Tibial nerve (tissue), 4 donors: ENCODE measurements at regions not wholly inside any gene's neighbourhood (a gene's known extent, or its start where the extent isn't known, plus 50 kb on each side); places are given as distances from the start of the nearest gene placed in this dataset.

Source experiments
- DNase-seq, 2 donors: peaks; one replicate each; pipeline ENCODE4 v3.0.0-alpha.2; 2019; ENCODE audit warnings: low spot score in 2 of 2
- H3K27ac ChIP-seq, 4 donors: fragments of 200-600 bp; sonication (generic) in 3 of 4; one replicate each; pipeline ENCODE4 v1.5.1; 2017 to 2019; ENCODE audit warnings: mild to moderate bottlenecking in 1 of 4
- H3K27me3 ChIP-seq, 2 donors: fragments of 200-600 bp; sonication (generic) in 1 of 2; one replicate each; pipeline versions ENCODE4 v1.5.1 to v1.6.0; 2017 to 2019
- H3K36me3 ChIP-seq, 3 donors: fragments of 200-600 bp; sonication (generic); one replicate each; pipeline ENCODE4 v1.5.1; 2018 to 2019
- H3K4me1 ChIP-seq, 4 donors: fragments of 200-600 bp; sonication (generic) in 3 of 4; one replicate each; pipeline ENCODE4 v1.5.1; 2017 to 2019
- H3K4me3 ChIP-seq, 4 donors: fragments of 200-600 bp; sonication (generic) in 3 of 4; one replicate each; pipeline ENCODE4 v1.5.1; 2017 to 2019; ENCODE audit warnings: mild to moderate bottlenecking in 1 of 4, moderate library complexity in 1 of 4
- H3K9me3 ChIP-seq, 4 donors: fragments of 200-600 bp; sonication (generic) in 3 of 4; one replicate each; pipeline ENCODE4 v1.5.1; 2017 to 2019
- CTCF ChIP-seq, 5 experiments: fragments of 200-600 bp in 3 of 5; fragments of 450-650 bp in 2 of 5; sonication (generic) in 3 of 5; IDR thresholded peaks; one replicate each; pipeline ENCODE4 v1.5.1; 2016 to 2019; ENCODE audit warnings: antibody characterized with exemption in 5 of 5, mild to moderate bottlenecking in 3 of 5, moderate library complexity in 2 of 5
- EP300 ChIP-seq, 2 donors: sonication (generic); formaldehyde crosslinking; IDR thresholded peaks; one replicate each; pipeline ENCODE4 v1.6.1; 2017; ENCODE audit warnings: antibody characterized with exemption in 2 of 2, mild to moderate bottlenecking in 1 of 2
- POLR2A ChIP-seq, 2 donors: fragments of 450-650 bp; IDR thresholded peaks; one replicate each; pipeline ENCODE4 v1.6.1; 2017; ENCODE audit warnings: antibody characterized with exemption in 2 of 2, mild to moderate bottlenecking in 2 of 2, moderate library complexity in 2 of 2
- WGBS, 2 donors: methylation state at CpG; one replicate each; pipeline ENCODE4 v1.1.5; 2018; 5-methylcytosine and 5-hydroxymethylcytosine counted together

GRCh38 chr1:73782901-73783300 lies 415.1 kb downstream of the LRRIQ3 start:
- Histone ChIP-seq H3K36me3 (no peaks in the 10 kb centered on the region), H3K9me3 (peaks cover 0 to 3% (median 0%) of the 10 kb centered on the region in 4 donors), H3K4me1 (no peaks in the 10 kb centered on the region), H3K27me3 (no peaks in the 10 kb centered on the region), H3K27ac (no peak overlapping the region), H3K4me3 (no peak overlapping the region)
- DNase-seq, result no peak
- no peak for TF ChIP-seq EP300 (IDR thresholded peaks at IDR 0.05)
- TF ChIP-seq CTCF (IDR thresholded peaks at IDR 0.05), result no peak
- TF ChIP-seq POLR2A (IDR thresholded peaks at IDR 0.05), result no peak
- WGBS, 2 donors, result 70 to 78% methylated on average over 2 of the region's 2 CpGs

- Histone ChIP-seq H3K27me3 (no peaks in the 10 kb centered on the region), H3K4me3 (no peak overlapping the region), H3K27ac (no peak overlapping the region), H3K9me3 (no peaks in the 10 kb centered on the region), H3K4me1 (no peaks in the 10 kb centered on the region), H3K36me3 (no peaks in the 10 kb centered on the region)
- no peak for DNase-seq
- TF ChIP-seq EP300 (IDR thresholded peaks at IDR 0.05) (no peak), CTCF (IDR thresholded peaks at IDR 0.05) (no peak), POLR2A (IDR thresholded peaks at IDR 0.05) (no peak)
- WGBS, 2 donors, result 89 to 93% methylated on average over 2 of the region's 2 CpGs
Measured at GRCh38 chr1:73781251-73781650, 416.7 kb downstream of the LRRIQ3 start.

GRCh38 chr1:73778471-73778870 lies 419.5 kb downstream of the LRRIQ3 start:
- no peaks in the 10 kb centered on the region for H3K27me3 ChIP-seq
- TF ChIP-seq CTCF (IDR thresholded peaks at IDR 0.05), result no peak
- no peak for TF ChIP-seq POLR2A (IDR thresholded peaks at IDR 0.05)
- TF ChIP-seq EP300 (IDR thresholded peaks at IDR 0.05), result no peak
- no peak overlapping the region for H3K4me3 ChIP-seq
- no peaks in the 10 kb centered on the region for H3K4me1 ChIP-seq
- DNase-seq, result no peak
- H3K9me3 ChIP-seq, result no peaks in the 10 kb centered on the region
- no peaks in the 10 kb centered on the region for H3K36me3 ChIP-seq
- WGBS, 2 donors, result 67 to 70% methylated on average over 3 of the region's 3 CpGs
- H3K27ac ChIP-seq, result no peak overlapping the region

GRCh38 chr1:73775896-73776295 lies 422.1 kb downstream of the LRRIQ3 start:
- H3K27ac ChIP-seq, result no peak overlapping the region
- DNase-seq, result no peak
- H3K27me3 ChIP-seq, result no peaks in the 10 kb centered on the region
- no peak overlapping the region for H3K4me3 ChIP-seq
- no peaks in the 10 kb centered on the region for H3K9me3 ChIP-seq
- H3K36me3 ChIP-seq, result no peaks in the 10 kb centered on the region
- TF ChIP-seq POLR2A (IDR thresholded peaks at IDR 0.05), result no peak
- no peak for TF ChIP-seq CTCF (IDR thresholded peaks at IDR 0.05)
- no peak for TF ChIP-seq EP300 (IDR thresholded peaks at IDR 0.05)
- H3K4me1 ChIP-seq, result no peaks in the 10 kb centered on the region

GRCh38 chr1:73772941-73773340 lies 425.0 kb downstream of the LRRIQ3 start:
- Histone ChIP-seq H3K27me3 (no peaks in the 10 kb centered on the region), H3K4me3 (no peak overlapping the region), H3K9me3 (no peaks in the 10 kb centered on the region), H3K36me3 (no peaks in the 10 kb centered on the region), H3K4me1 (no peaks in the 10 kb centered on the region), H3K27ac (no peak overlapping the region)
- no peak for TF ChIP-seq CTCF (IDR thresholded peaks at IDR 0.05)
- TF ChIP-seq EP300 (IDR thresholded peaks at IDR 0.05), result no peak
- no peak for TF ChIP-seq POLR2A (IDR thresholded peaks at IDR 0.05)
- 82% methylated on average over 3 of the region's 3 CpGs for WGBS, 2 donors
- DNase-seq, result no peak
